GM12878 (cell line): ENCODE measurements at regions not wholly inside any gene's neighbourhood (a gene's known extent, or its start where the extent isn't known, plus 50 kb on each side); places are given as distances from the start of the nearest gene placed in this dataset.

Source experiments
- ATAC-seq: fragments of 200-7000 bp; cut with Tn5 transposase; 3 replicates; pipeline ENCODE4 v1.9.1; 2020; ENCODE audit warnings: mild to moderate bottlenecking, moderate library complexity
- BruUV-seq: library from RNA; stranded (reverse); fragments of 400-500 nt; replicated peaks from 2 replicates; lab custom pipeline; 2021; lab: Mats Ljungman, UMichigan
- CTCF ChIA-PET: fragments of 300-600 bp; sonication (Branson Sonifier 250); formaldehyde crosslinking; extraction: SDS; loops from one replicate; lab custom pipeline; 2021; ENCODE audit warnings: inconsistent platforms; lab: Yijun Ruan, JAX
- POLR2A ChIA-PET: fragments of 350-600 bp; formaldehyde crosslinking; extraction: SDS; loops from one replicate; lab custom pipeline; 2021; ENCODE audit warnings: inconsistent platforms; lab: Charles Lee
- RAD21 ChIA-PET: fragments of 300-600 bp; sonication (Branson Sonifier 250); formaldehyde crosslinking; loops from one replicate; lab custom pipeline; 2023; ENCODE audit warnings: antibody characterized with exemption; ENCODE audit not compliant: unreplicated experiment; lab: Charles Lee
- SMC1A ChIA-PET: fragments of 300-600 bp; sonication (Branson Sonifier 250); formaldehyde crosslinking; loops from one replicate; lab custom pipeline; 2023; ENCODE audit not compliant: unreplicated experiment, uncharacterized antibody; lab: Charles Lee
- DNase-seq: peaks from one replicate; pipeline ENCODE4 v3.0.0-alpha.2; 2011; ENCODE audit warnings: low read depth, low spot score
- FAIRE-seq: peaks from 3 replicates; lab custom pipeline; 2011; peaks lifted over from hg19 to GRCh38; lab: Jason Lieb, UNC
- H2AFZ ChIP-seq: 2 replicates; pipeline ENCODE4 v1.6.0; 2011; ENCODE audit warnings: low read depth, low read length, control low read depth; ENCODE audit not compliant: control insufficient read depth
- H3K27ac ChIP-seq: 2 replicates; pipeline ENCODE4 v1.5.1; 2011; ENCODE audit warnings: control low read depth; ENCODE audit not compliant: control insufficient read depth, insufficient read depth
- H3K27me3 ChIP-seq, 2 experiments: replicated peaks in 1 of 2; 2 replicates each; pipeline versions ENCODE4 v1.6.0 to v1.6.1; 2011; ENCODE audit warnings: low read length in 1 of 2; ENCODE audit not compliant: control insufficient read depth in 2 of 2, insufficient read depth in 2 of 2
- H3K36me3 ChIP-seq, 2 experiments: 2 replicates each; pipeline ENCODE4 v1.5.1; 2011; ENCODE audit warnings: low read length in 1 of 2; ENCODE audit not compliant: control insufficient read depth in 2 of 2, insufficient read depth in 2 of 2
- H3K4me1 ChIP-seq: 2 replicates; pipeline ENCODE4 v1.6.1; 2011; ENCODE audit warnings: mild to moderate bottlenecking, low read length, moderate library complexity, mixed read lengths; ENCODE audit not compliant: control insufficient read depth, insufficient read depth
- H3K4me2 ChIP-seq: 2 replicates; pipeline ENCODE4 v1.6.0; 2011; ENCODE audit warnings: control low read depth; ENCODE audit not compliant: control insufficient read depth, insufficient read depth
- H3K4me3 ChIP-seq: fragments of 200-600 bp; sonication (generic); 2 replicates; pipeline ENCODE4 v1.5.1; 2016
- H3K79me2 ChIP-seq: 2 replicates; pipeline ENCODE4 v1.6.0; 2011; ENCODE audit warnings: low read length; ENCODE audit not compliant: control insufficient read depth, insufficient read depth
- H3K9ac ChIP-seq: 2 replicates; pipeline ENCODE4 v1.8.0; 2011; ENCODE audit warnings: low read length, control low read depth, mixed read lengths; ENCODE audit not compliant: control insufficient read depth, insufficient read depth
- H3K9me3 ChIP-seq: replicated peaks from 3 replicates; pipeline ENCODE4 v1.5.1; 2011; ENCODE audit warnings: mild to moderate bottlenecking, low read length; ENCODE audit not compliant: control insufficient read depth, insufficient read depth
- H4K20me1 ChIP-seq: 2 replicates; pipeline ENCODE4 v1.6.0; 2011; ENCODE audit not compliant: control insufficient read depth, insufficient read depth
- ATF7 ChIP-seq: fragments of 450-650 bp; IDR thresholded peaks from 2 replicates; pipeline ENCODE4 v1.6.1; 2016; ENCODE audit warnings: low read depth, mild to moderate bottlenecking
- BCL11A ChIP-seq: IDR thresholded peaks from 2 replicates; pipeline ENCODE4 v1.6.1; 2011; ENCODE audit warnings: low read depth, low read length
- FOXK2 ChIP-seq: fragments of 450-650 bp; IDR thresholded peaks from 2 replicates; pipeline ENCODE4 v1.6.1; 2017; ENCODE audit warnings: mild to moderate bottlenecking, moderate library complexity
- FOXM1 ChIP-seq: IDR thresholded peaks from 2 replicates; pipeline ENCODE4 v1.6.1; 2012; ENCODE audit warnings: low read depth, mild to moderate bottlenecking, inconsistent platforms, low read length, moderate library complexity
- HDAC2 ChIP-seq: fragments of 200-600 bp; sonication (generic); IDR thresholded peaks from 2 replicates; pipeline ENCODE4 v1.6.1; 2017
- LARP7 ChIP-seq: fragments of 450-650 bp; IDR thresholded peaks from 2 replicates; pipeline ENCODE4 v1.6.1; 2017; ENCODE audit warnings: mild to moderate bottlenecking
- MEF2A ChIP-seq: IDR thresholded peaks from 2 replicates; pipeline ENCODE4 v1.6.1; 2011; ENCODE audit warnings: low read depth, mild to moderate bottlenecking, low read length, moderate library complexity; ENCODE audit not compliant: insufficient read depth
- MEF2B ChIP-seq: fragments of 450-650 bp; IDR thresholded peaks from 2 replicates; pipeline ENCODE4 v1.6.1; 2018; ENCODE audit warnings: mild to moderate bottlenecking, moderate library complexity; ENCODE audit not compliant: partially characterized antibody, poor library complexity, severe bottlenecking
- MYB ChIP-seq: fragments of 150-350 bp; IDR thresholded peaks from 2 replicates; pipeline ENCODE4 v1.6.1; 2014; ENCODE audit warnings: mild to moderate bottlenecking, low read depth, low read length, borderline replicate concordance
- NRF1 ChIP-seq: conservative IDR thresholded peaks from 2 replicates; pipeline ENCODE4 v1.6.1; 2011; ENCODE audit warnings: mild to moderate bottlenecking, low read depth, low read length, improper control_type of control experiment
- RB1 ChIP-seq: fragments of 450-650 bp; formaldehyde crosslinking; IDR thresholded peaks from 2 replicates; pipeline ENCODE4 v1.6.1; 2017; ENCODE audit warnings: mild to moderate bottlenecking, borderline replicate concordance
- SP1 ChIP-seq: IDR thresholded peaks from one replicate; pipeline ENCODE4 v1.6.1; 2011; ENCODE audit warnings: low read depth, low read length
- SPI1 ChIP-seq: IDR thresholded peaks from 2 replicates; pipeline ENCODE4 v1.6.1; 2011; ENCODE audit warnings: low read depth, mild to moderate bottlenecking, low read length, moderate library complexity, borderline replicate concordance; ENCODE audit not compliant: insufficient read depth
- SREBF1 ChIP-seq: IDR thresholded peaks from 2 replicates; pipeline ENCODE4 v1.6.1; 2012; ENCODE audit warnings: mild to moderate bottlenecking, low read length
- STAT1 ChIP-seq: fragments of 450-650 bp; conservative IDR thresholded peaks from 2 replicates; pipeline ENCODE4 v1.6.1; 2014; ENCODE audit warnings: antibody characterized with exemption, mild to moderate bottlenecking
- TCF7 ChIP-seq: IDR thresholded peaks from 2 replicates; pipeline ENCODE4 v1.6.1; 2014; ENCODE audit warnings: antibody characterized with exemption, borderline replicate concordance
- WRNIP1 ChIP-seq: IDR thresholded peaks from 2 replicates; pipeline ENCODE4 v1.6.1; 2011; ENCODE audit warnings: low read depth, low read length, improper control_type of control experiment, borderline replicate concordance
- ZSCAN29 ChIP-seq: fragments of 450-650 bp; IDR thresholded peaks from 2 replicates; pipeline ENCODE4 v1.6.1; 2017; ENCODE audit warnings: mild to moderate bottlenecking, moderate library complexity
- WGBS: methylation state at CpG from one replicate; pipeline ENCODE4 v1.1.6; 2016; ENCODE audit warnings: low lambda C conversion rate; ENCODE audit not compliant: insufficient replicate concordance, insufficient coverage; ENCODE audit errors: missing lambda C conversion rate; 5-methylcytosine and 5-hydroxymethylcytosine counted together
- in situ Hi-C: fragments of 300-500 bp; cut with MboI; formaldehyde crosslinking; loops from 9 replicates; pipeline ENCODE4 v1.14.3; 2018; ENCODE audit warnings: mixed read lengths
- intact Hi-C: fragments of 100-400 bp; cut with micrococcal nuclease; formaldehyde crosslinking; loops from one replicate; pipeline ENCODE4 v1.14.2; 2022; ENCODE audit not compliant: unreplicated experiment
- TF ChIP-seq, protein P1 (sequence below): fragments of 450-650 bp; IDR thresholded peaks from 2 replicates; pipeline ENCODE4 v1.6.1; 2017; ENCODE audit warnings: borderline replicate concordance

DNA sequence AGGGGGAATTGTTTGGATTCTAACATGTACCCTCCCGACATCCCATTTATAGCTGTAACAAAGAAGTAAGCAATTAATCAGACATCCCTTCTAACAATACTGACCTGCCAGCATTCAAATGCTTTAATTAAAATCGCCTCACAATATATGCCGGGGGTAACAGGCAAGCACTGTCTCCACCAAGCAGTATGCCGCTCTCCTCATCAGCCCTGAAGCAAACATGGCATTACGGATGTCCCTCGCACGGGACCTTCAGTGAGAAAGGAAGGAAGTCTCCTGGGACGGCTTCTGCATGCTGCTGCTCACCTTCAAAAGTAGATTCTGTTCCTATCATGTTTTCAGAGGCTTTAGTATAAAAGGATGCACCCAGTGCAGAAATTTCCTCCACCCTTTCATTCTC is 292.7 kb upstream of the POU3F3 start:
- ChIA-PET RAD21 (no interaction called here), SMC1A (no interaction called here), CTCF (no interaction called here), POLR2A (no interaction called here)
- Histone ChIP-seq H3K4me2 (no peak overlapping the region), H3K79me2 (no peaks in the 10 kb centered on the region), H3K27ac (no peak overlapping the region), H2AFZ (no peak overlapping the region), H3K9me3 (no peaks in the 10 kb centered on the region), H3K9ac (no peak overlapping the region), H3K27me3 (no peaks in the 10 kb centered on the region), H3K4me1 (no peaks in the 10 kb centered on the region), H3K4me3 (no peak overlapping the region), H4K20me1 (no peaks in the 10 kb centered on the region), H3K36me3 (no peaks in the 10 kb centered on the region)
- intact Hi-C loops (no loop called here), in situ Hi-C loops (no loop called here)
- ATAC-seq (no peak), FAIRE-seq (no peak), DNase-seq (no peak)
- no TSS peak for BruUV-seq
- WGBS = 41% methylated on average over 8 of the region's 8 CpGs
- TF ChIP-seq MEF2B = no peak
- no peak for TF ChIP-seq ATF7
- no peak for TF ChIP-seq FOXK2
- no peak for TF ChIP-seq SREBF1
- TF ChIP-seq SP1 = no peak
- TF ChIP-seq SPI1 = no peak
- TF ChIP-seq MEF2A = no peak
- TF ChIP-seq LARP7 = no peak
- TF ChIP-seq HDAC2 = no peak
- TF ChIP-seq, protein P1, sequence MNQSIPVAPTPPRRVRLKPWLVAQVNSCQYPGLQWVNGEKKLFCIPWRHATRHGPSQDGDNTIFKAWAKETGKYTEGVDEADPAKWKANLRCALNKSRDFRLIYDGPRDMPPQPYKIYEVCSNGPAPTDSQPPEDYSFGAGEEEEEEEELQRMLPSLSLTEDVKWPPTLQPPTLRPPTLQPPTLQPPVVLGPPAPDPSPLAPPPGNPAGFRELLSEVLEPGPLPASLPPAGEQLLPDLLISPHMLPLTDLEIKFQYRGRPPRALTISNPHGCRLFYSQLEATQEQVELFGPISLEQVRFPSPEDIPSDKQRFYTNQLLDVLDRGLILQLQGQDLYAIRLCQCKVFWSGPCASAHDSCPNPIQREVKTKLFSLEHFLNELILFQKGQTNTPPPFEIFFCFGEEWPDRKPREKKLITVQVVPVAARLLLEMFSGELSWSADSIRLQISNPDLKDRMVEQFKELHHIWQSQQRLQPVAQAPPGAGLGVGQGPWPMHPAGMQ = no peak
- no peak for TF ChIP-seq ZSCAN29
- no peak for TF ChIP-seq RB1
- TF ChIP-seq FOXM1 = no peak
- no peak for TF ChIP-seq STAT1
- TF ChIP-seq TCF7 = no peak
- TF ChIP-seq BCL11A = no peak
- TF ChIP-seq WRNIP1 = no peak
- TF ChIP-seq NRF1 = no peak
- no peak for TF ChIP-seq MYB
